Astrocyte (in vitro differentiated cells and primary cell): ENCODE measurements at regions not wholly inside any gene's neighbourhood (a gene's known extent, or its start where the extent isn't known, plus 50 kb on each side); places are given as distances from the start of the nearest gene placed in this dataset.
"Not testable (repeated sequence)": the region's sequence is repeated elsewhere in the genome, so short reads cannot be mapped to it uniquely, and the experiment has no call there.

ENCODE experiments used
- CTCF ChIP-seq: IDR thresholded peaks from 2 replicates; pipeline ENCODE4 v1.5.1; 2011; ENCODE audit warnings: low read depth, mild to moderate bottlenecking, inconsistent platforms, low read length, moderate library complexity; ENCODE audit not compliant: insufficient read depth
- EZH2 ChIP-seq: IDR thresholded peaks from 2 replicates; pipeline ENCODE4 v1.6.1; 2012; ENCODE audit warnings: mild to moderate bottlenecking, low read length, inconsistent platforms; ENCODE audit not compliant: insufficient read depth

- not testable (repeated sequence) for TF ChIP-seq CTCF, EZH2
Measured at GRCh38 chr21:8455279-8456128, 2065.9 kb upstream of the TPTE start.
